HG03095 (cell line): ENCODE measurements at regions not wholly inside any gene's neighbourhood (a gene's known extent, or its start where the extent isn't known, plus 50 kb on each side); places are given as distances from the start of the nearest gene placed in this dataset.
A peak's percentile ranks its signal among the peaks of the same experiment; 100 is the strongest.

Experiments used
- ATAC-seq: cut with Tn5 transposase; IDR thresholded peaks from one replicate; pipeline ENCODE4 v1.9.1; 2021; ENCODE audit warnings: moderate library complexity; ENCODE audit not compliant: unreplicated experiment

- ATAC-seq = peak; percentile 44
These were observed 88.7 kb downstream of the UGCG start for GRCh38 chr9:111985315-111985714.

DNA sequence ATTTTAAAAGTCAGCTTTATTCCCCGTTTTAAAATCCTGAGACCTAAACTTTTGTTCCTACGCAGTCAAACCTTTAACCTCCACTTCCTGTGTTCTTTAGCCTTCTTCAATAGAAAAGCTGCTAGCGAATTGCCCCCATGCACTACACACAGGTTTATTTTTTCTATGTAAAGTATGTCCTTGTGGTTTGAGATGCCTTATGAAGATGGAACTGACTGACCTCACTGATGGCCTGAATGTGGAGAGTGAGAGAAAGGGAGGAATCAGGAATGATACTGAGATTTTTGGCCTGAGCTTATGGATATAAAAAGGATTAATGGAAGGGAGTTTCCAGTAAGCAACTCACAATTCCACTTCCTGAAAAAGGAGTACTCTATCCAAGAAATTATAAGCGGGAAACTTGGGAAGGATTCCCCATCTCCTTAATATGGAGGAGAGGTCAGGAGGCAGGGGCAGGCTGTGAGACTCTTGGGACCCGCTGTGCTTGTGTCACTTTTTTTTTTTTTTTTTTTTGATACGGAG, 89.5 kb downstream of the UGCG start:
- ATAC-seq = no peak
